Naive B cell (primary cell): ENCODE measurements at regions not wholly inside any gene's neighbourhood (a gene's known extent, or its start where the extent isn't known, plus 50 kb on each side); places are given as distances from the start of the nearest gene placed in this dataset.

ENCODE experiments used
- ATAC-seq, 2 donors: fragments of 150-1000 bp; cut with Tn5 transposase; 2 replicates each; pipeline ENCODE4 v1.10.0; 2021; ENCODE audit warnings: low read depth in 2 of 2, mild to moderate bottlenecking in 2 of 2, moderate library complexity in 2 of 2
- DNase-seq: peaks from one replicate; pipeline ENCODE4 v3.0.0; 2022
- H3K27ac Mint-ChIP-seq, 6 donors: one replicate each; pipeline ENCODE4 v1.8.0; 2020 to 2022; ENCODE audit warnings: mild to moderate bottlenecking in 6 of 6, mixed read lengths in 6 of 6, moderate library complexity in 5 of 6, inconsistent platforms in 2 of 6
- H3K27me3 Mint-ChIP-seq, 3 donors: one replicate each; pipeline ENCODE4 v1.8.0; 2021 to 2022; ENCODE audit warnings: mixed read lengths in 3 of 3, mild to moderate bottlenecking in 1 of 3
- H3K36me3 Mint-ChIP-seq, 2 donors: one replicate each; pipeline ENCODE4 v1.8.0; 2020 to 2022; ENCODE audit warnings: mixed read lengths in 2 of 2, inconsistent platforms in 1 of 2, mild to moderate bottlenecking in 1 of 2
- H3K4me1 Mint-ChIP-seq, 3 donors: one replicate each; pipeline ENCODE4 v1.8.0; 2020 to 2022; ENCODE audit warnings: mixed read lengths in 3 of 3, inconsistent platforms in 1 of 3, mild to moderate bottlenecking in 1 of 3, moderate library complexity in 1 of 3
- H3K4me3 Mint-ChIP-seq, 8 donors: one replicate each; pipeline ENCODE4 v1.8.0; 2020 to 2022; ENCODE audit warnings: mild to moderate bottlenecking in 8 of 8, mixed read lengths in 8 of 8, moderate library complexity in 8 of 8, inconsistent platforms in 2 of 8
- H3K9me3 Mint-ChIP-seq, 7 donors: one replicate each; pipeline ENCODE4 v1.8.0; 2020 to 2022; ENCODE audit warnings: mixed read lengths in 7 of 7, mild to moderate bottlenecking in 5 of 7, inconsistent platforms in 2 of 7, moderate library complexity in 1 of 7

DNA sequence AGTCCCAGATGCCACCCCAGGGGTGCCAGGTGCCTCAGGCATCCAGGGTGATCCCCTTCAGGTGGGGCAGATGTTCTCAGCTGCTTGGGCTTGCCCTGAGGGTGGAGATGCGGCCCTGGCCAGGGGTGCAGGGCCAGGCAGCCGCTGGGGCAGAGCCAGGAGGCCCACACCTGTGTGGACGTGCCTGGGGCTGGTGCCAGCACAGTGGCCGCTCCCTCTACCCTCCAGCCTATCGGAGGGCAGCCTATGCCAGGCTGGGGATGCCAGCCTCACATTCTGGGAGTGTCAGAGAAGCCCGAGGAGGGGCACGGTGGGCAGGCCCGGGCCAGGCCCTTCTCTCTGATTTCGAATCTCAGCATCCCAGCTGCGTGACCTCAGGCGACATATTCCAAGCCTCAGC lies 96.5 kb upstream of the WNT4 start:
- Mint-ChIP-seq H3K27me3 (peaks cover 10 to 67% (median 43%) of the 10 kb centered on the region in 3 donors), H3K9me3 (no peaks in the 10 kb centered on the region), H3K4me3 (no peak overlapping the region), H3K27ac (no peak overlapping the region), H3K36me3 (no peaks in the 10 kb centered on the region), H3K4me1 (no peaks in the 10 kb centered on the region)
- no peak for ATAC-seq
- DNase-seq, result no peak

DNA sequence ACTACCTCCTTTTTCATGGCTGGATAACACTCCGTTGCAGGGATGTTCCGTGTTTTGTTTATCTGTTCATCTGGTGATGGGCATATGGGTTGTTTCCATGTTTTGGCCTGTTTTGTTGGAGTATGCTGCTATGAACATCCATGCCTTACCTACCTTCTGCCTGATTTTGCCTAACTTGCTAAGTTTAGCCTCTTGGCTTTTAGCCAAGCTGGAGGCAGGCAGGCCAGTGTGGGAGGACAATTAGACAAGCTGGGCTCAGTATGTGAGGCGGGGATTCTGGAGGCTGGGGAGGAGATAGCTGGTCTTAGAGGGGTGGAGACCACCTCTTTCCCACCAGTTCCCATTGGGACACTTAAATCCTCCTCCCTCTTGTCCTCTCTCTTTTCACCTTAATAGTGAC lies 98.4 kb upstream of the WNT4 start:
- ATAC-seq (no peak), DNase-seq (no peak)
- Mint-ChIP-seq H3K27me3 (peaks cover 8 to 53% (median 39%) of the 10 kb centered on the region in 3 donors), H3K36me3 (no peaks in the 10 kb centered on the region), H3K27ac (peak overlapping the region in 1 of 6 donors; percentile 19), H3K9me3 (no peaks in the 10 kb centered on the region), H3K4me1 (no peaks in the 10 kb centered on the region), H3K4me3 (no peak overlapping the region)

DNA sequence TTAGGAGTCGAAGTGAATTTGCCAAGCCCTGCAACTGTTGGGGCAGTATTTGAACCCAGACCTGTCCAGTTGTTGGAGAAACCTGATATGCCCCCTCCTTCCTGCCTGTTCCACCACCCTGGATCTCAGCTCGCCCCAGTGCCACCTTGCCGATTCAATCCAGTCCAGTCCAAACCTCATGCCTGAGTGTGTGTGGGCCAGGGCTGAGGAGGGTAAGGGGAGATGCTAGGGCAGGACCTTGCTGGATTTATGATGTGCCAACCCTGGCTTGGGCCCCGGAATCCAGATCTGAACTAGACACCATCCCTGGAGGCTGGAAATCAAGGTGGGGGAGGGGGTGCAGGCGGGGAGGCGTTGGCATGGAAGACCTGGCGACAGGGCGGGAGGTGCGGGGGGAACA lies 98.9 kb upstream of the WNT4 start:
- DNase-seq (no peak), ATAC-seq (no peak)
- Mint-ChIP-seq H3K9me3 (no peaks in the 10 kb centered on the region), H3K27me3 (peaks cover 12 to 52% (median 39%) of the 10 kb centered on the region in 3 donors), H3K4me1 (no peaks in the 10 kb centered on the region), H3K36me3 (no peaks in the 10 kb centered on the region), H3K4me3 (no peak overlapping the region), H3K27ac (peak overlapping the region in 1 of 6 donors; percentile 19)

DNA sequence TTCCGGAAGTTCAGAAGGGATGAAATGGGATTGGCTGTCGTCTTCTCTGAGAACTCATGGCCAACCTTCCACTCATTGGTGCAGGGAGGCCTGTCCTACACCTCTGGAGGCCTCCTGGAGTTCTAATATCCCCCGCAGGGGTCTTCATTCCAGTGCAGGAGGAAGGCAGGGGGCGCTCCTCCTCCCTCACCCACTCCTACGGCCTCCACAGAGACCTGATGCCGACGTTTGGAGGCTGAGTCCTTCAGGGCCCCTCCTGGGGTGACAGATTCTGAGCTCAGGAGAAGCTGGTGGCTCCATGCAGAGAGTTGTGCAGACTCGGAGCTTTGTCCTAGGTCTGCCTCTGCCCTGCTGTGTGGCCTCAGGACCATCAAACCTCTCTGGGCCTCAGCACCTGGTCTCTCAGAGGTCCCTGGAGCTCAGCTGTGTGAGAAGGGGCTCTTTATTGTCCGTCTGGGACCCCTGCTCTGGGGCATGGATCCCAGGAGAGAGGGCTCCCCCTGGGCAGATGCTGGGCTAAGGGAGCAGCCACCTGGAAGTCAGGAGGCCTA lies 102.3 kb upstream of the WNT4 start:
- Mint-ChIP-seq H3K36me3 (no peaks in the 10 kb centered on the region), H3K27me3 (peaks cover 21 to 58% (median 57%) of the 10 kb centered on the region in 3 donors), H3K9me3 (no peaks in the 10 kb centered on the region), H3K4me3 (no peak overlapping the region), H3K4me1 (no peaks in the 10 kb centered on the region), H3K27ac (no peak overlapping the region)
- DNase-seq (no peak), ATAC-seq (no peak)

DNA sequence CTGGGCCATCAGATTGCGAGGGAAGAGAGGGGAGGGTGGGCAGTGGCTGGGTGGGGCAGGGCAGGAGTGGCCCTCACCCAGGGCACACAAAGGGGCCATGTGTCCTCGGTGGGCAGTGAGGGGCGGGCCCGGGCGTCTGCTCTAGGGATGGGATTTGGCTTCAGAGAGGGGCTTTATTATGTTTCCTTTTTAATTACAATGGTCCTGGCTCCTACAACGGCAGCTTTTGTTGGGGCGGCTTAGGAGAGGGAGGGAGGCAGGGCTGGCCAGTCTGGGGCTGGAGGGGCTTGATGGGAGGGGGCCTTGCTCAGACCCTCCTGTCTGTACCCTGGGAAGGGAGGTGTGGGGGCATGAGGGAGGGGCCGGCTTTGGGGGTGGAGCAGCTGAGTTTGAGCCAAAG lies 102.8 kb upstream of the WNT4 start:
- H3K27me3 Mint-ChIP-seq, result peaks cover 21 to 62% (median 60%) of the 10 kb centered on the region in 3 donors

DNA sequence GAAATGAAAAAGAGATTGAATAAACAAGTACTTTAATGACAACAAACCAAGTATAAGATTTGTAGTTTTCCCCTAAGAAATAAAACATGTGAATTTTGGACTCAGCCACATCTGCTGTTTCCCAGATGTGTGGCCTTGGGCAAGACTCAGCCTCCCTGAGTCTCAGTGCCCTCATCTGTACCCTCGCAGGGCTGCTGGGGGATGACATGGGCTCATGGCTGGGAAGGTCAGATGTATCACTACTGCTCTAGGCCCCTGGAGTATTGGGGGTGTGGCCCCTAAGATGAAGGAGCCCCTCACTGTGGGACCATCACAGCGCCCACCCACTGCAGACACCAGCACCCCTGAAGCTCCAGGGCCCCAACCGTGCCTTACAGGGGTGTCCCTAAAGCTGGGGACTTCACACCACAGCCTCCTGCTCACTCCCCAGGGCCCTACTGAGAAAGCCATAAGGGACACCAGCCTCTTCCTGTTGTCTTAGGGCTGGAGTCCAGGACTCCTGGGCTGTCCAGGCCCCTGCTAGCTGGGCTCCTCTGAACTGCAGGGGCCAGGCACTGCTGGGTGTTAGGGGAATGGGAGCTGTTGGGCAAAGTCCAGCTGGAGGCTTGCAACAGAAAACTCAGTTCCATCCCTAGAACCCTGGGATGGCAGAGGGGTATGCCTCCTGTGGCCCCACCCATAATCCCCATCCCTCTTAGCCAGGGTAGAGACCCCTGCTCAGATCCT lies 104.0 kb upstream of the WNT4 start:
- H3K36me3 Mint-ChIP-seq, result no peaks in the 10 kb centered on the region
- H3K4me3 Mint-ChIP-seq, result no peak overlapping the region
- H3K9me3 Mint-ChIP-seq, result no peaks in the 10 kb centered on the region
- no peaks in the 10 kb centered on the region for H3K4me1 Mint-ChIP-seq
- peaks cover 19 to 68% (median 63%) of the 10 kb centered on the region in 3 donors for H3K27me3 Mint-ChIP-seq
- DNase-seq (no peak), ATAC-seq (no peak)
- H3K27ac Mint-ChIP-seq, result no peak overlapping the region

More for the DNA sequence above, 102.8 kb upstream of the WNT4 start:
- no peak overlapping the region for H3K27ac Mint-ChIP-seq
- H3K36me3 Mint-ChIP-seq, result no peaks in the 10 kb centered on the region
- ATAC-seq, result no peak
- no peaks in the 10 kb centered on the region for H3K9me3 Mint-ChIP-seq
- no peaks in the 10 kb centered on the region for H3K4me1 Mint-ChIP-seq
- DNase-seq, result no peak
- H3K4me3 Mint-ChIP-seq, result no peak overlapping the region

DNA sequence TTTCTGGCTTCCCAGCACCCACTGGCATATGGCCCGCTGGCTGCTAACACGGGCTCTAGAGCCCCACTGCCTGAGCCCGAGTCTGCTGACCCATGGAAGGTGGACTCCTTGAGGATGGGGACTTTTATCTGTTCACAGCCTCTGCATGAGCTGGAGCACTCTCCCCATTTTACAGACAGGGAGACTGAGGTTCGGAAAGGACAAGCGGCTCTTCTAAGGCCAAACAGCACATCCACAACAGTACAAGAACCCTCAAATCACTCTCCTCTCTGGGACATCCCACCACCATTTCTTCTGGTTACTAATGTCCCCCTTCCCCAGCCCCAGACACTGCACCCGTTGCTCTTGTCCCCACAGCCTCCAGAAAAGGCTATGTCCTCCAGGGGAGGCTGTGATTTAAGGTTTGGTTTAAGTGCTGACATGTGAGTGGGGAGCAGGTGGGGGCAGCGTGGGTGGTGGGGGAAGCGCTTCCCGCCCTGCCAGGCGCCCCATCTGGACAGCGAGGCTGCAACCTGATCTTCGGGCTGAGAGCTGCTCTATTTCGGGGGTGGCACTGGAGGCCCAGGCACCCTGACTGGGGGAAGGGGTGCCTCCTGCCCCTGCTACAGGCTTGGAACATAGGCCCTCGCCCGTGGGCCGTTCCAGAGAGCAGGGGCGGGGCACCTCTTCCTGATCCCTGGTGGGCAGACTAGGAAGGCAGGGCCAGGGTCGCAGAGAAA lies 104.8 kb upstream of the WNT4 start:
- no peak overlapping the region for H3K4me3 Mint-ChIP-seq
- no peak for DNase-seq
- H3K9me3 Mint-ChIP-seq, result no peaks in the 10 kb centered on the region
- H3K36me3 Mint-ChIP-seq, result no peaks in the 10 kb centered on the region
- H3K4me1 Mint-ChIP-seq, result peaks cover 0 to 2% (median 0%) of the 10 kb centered on the region in 3 donors
- no peak for ATAC-seq
- H3K27me3 Mint-ChIP-seq, result peaks cover 22 to 69% (median 63%) of the 10 kb centered on the region in 3 donors
- no peak overlapping the region for H3K27ac Mint-ChIP-seq

DNA sequence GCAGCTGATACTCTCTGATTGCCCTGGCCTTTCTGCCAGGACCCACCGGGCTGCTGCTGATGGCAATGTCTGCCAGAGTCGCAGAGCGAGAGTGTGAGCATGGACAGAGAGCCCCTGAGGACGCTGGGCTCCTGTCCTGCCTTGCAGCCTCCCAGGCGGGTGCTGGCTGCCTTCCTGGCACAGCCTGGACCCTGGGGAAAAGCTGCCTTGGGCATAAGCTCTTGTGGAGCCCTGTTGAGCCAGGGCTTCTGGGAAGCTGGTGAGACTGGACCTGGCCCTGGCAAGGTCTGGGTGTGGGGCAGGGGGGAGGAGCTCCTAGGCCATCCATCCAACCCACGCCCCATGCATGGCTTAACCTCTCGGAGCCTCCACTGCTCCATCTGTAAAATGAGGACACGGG lies 105.8 kb upstream of the WNT4 start:
- H3K27me3 Mint-ChIP-seq, result peaks cover 28 to 72% (median 64%) of the 10 kb centered on the region in 3 donors

DNA sequence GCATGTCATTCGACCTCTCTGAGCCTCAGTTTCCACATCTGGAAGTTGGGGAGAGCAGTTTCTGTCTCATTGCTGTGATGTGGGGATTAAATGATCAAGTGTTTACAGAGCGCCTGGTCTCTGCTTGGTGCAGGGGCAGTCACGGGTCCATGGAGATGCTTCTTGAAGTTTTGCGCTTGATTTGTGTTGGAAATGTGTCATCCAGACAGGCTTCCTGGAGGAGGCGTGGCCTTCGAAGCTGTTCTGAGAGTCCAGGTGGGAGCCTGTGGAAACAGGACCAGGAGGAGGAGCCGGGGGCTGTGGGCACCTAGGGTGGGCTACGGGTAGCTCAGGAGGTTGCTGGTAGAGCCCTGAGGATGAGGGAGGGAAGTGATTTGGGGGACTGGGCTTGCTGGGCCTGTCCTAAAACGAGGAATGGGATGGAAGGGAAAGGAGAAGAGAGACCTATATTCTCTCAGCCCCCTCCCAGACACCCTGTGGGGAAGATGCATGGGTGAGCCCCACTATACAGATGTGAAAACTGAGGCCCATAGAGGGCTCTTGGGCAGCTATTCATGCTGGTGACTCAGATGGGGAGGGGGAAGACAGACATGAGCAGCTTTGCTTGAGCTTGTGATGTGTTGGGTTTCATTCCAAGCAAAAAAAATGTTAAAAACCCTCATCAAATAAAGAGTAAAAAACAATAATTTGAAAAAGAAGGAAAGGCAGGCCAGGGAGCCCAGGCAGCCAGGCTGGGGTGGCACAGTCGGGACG lies 107.2 kb upstream of the WNT4 start:
- H3K4me1 Mint-ChIP-seq, result peaks cover 0 to 12% (median 0%) of the 10 kb centered on the region in 3 donors

More for the DNA sequence above, 105.8 kb upstream of the WNT4 start:
- Mint-ChIP-seq H3K9me3 (no peaks in the 10 kb centered on the region), H3K36me3 (no peaks in the 10 kb centered on the region), H3K4me3 (peak overlapping the region in 1 of 8 donors; percentile 56), H3K27ac (no peak overlapping the region), H3K4me1 (peaks cover 0 to 11% (median 0%) of the 10 kb centered on the region in 3 donors)
- DNase-seq (no peak), ATAC-seq (no peak)

DNA sequence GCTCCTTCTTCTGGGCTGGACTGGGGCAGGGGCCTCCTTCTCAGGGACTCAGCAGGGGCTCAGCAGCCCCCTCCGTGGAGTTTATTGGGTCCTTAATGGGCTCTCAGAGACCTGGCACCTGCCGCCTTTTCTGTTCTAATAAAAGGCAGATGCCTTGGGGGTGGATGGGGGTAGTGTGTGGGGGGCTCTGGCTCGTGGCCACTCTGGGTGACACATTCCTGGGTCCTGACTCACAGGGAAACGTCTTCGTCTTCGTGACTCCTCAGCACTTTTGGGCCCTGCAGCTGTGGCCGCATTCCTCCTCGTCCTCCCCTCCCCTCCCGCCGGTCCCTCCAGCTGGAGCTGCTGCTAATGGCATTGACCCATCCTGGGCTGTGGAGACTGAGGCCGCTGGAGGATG lies 107.8 kb upstream of the WNT4 start:
- H3K36me3 Mint-ChIP-seq, result no peaks in the 10 kb centered on the region
- H3K4me3 Mint-ChIP-seq, result no peak overlapping the region
- no peaks in the 10 kb centered on the region for H3K9me3 Mint-ChIP-seq
- H3K27ac Mint-ChIP-seq, result no peak overlapping the region
- ATAC-seq (no peak), DNase-seq (no peak)
- H3K27me3 Mint-ChIP-seq, result peaks cover 28 to 70% (median 69%) of the 10 kb centered on the region in 3 donors
- peaks cover 0 to 12% (median 0%) of the 10 kb centered on the region in 3 donors for H3K4me1 Mint-ChIP-seq

More for the DNA sequence above, 107.2 kb upstream of the WNT4 start:
- Mint-ChIP-seq H3K4me3 (no peak overlapping the region), H3K27me3 (peaks cover 28 to 70% (median 68%) of the 10 kb centered on the region in 3 donors), H3K36me3 (no peaks in the 10 kb centered on the region), H3K27ac (peak overlapping the region in 1 of 6 donors; percentile 59), H3K9me3 (no peaks in the 10 kb centered on the region)
- DNase-seq (no peak), ATAC-seq (no peak)

DNA sequence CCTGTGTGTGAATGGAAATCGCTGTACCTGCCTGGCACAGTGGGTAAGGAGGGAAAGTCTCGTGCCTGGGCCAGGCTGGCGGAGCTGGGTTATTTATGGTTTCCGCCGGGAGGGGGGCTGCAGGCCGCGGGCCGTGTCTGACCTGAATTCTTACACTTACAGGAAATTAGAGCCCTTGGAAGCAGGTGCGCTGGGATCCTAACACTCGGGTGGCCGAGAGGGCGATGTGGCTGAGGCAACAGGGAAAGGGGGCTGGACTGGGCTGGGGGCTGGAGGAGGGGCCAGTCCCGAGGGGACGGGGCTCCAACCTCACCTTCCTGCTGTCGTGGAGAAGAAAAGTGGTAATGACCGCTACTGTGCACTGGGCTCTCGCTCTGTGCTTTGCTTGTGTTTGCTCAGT lies 109.4 kb upstream of the WNT4 start:
- DNase-seq (no peak), ATAC-seq (no peak)
- Mint-ChIP-seq H3K4me3 (peak overlapping the region in 1 of 8 donors; percentile 11), H3K9me3 (no peaks in the 10 kb centered on the region), H3K4me1 (peaks cover 0 to 12% (median 0%) of the 10 kb centered on the region in 3 donors), H3K27ac (no peak overlapping the region), H3K27me3 (peaks cover 21 to 77% (median 64%) of the 10 kb centered on the region in 3 donors), H3K36me3 (no peaks in the 10 kb centered on the region)

DNA sequence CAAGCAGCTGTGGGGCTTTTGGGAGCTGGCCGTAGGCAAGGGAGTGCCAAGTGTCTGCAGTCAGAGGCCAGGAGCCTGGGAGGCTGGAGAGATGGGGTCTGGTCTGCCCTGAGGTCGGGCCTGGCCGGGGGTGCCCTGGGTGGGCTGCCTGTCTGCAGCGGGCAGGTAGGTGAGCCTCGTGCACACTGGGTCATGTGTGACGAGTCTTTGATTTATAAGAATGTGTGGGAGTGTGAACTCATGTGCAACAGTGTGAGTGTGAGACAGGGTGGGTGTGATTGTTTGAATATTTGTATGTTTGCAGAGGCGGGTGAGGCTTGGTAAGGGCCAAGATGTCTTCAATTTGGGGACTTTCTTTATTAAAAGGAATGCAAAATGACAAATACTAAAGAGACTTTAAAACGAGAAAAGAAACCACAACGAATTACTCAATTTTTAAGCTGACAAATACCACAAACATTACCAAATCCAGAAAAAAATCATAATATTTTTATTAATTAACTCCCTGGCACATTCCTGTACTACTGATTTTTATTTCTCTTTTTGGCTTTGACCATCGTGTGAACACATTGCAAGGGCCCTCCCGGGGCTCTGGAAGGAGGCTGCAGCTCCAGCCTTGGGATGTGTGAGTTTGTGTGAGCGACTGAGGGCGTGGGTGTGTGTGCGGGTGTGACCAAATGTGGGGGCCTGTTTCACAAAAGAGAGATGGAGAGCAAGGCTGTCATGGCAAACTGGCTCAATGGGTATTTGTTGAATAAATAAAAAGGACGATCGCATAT lies 110.3 kb upstream of the WNT4 start:
- peaks cover 0 to 12% (median 0%) of the 10 kb centered on the region in 3 donors for H3K4me1 Mint-ChIP-seq
- H3K36me3 Mint-ChIP-seq, result no peaks in the 10 kb centered on the region
- DNase-seq (no peak), ATAC-seq (no peak)
- H3K9me3 Mint-ChIP-seq, result no peaks in the 10 kb centered on the region
- H3K27me3 Mint-ChIP-seq, result peaks cover 19 to 71% (median 56%) of the 10 kb centered on the region in 3 donors
- H3K4me3 Mint-ChIP-seq, result no peak overlapping the region
- H3K27ac Mint-ChIP-seq, result no peak overlapping the region

DNA sequence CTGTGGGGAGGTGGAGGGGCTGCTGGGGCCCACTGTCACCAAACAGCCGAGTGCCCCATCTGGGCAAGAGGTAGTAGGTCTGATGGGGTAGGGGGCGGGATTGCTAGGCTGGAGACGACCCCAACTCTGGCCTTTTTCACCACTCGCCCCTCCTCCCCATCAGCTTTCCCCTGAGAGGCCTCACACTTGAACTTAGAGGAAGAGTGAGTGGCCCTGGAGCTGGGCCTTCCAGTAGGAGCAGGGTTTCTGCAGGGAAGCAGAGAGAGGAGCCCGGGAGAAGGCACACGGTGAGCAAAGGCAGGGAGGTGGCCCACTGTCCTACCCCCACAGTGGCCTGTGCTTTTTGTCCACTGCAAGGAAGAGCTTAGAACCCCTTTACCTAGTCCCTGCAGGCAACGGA lies 111.9 kb upstream of the WNT4 start:
- Mint-ChIP-seq H3K27ac (no peak overlapping the region), H3K36me3 (no peaks in the 10 kb centered on the region), H3K4me1 (peaks cover 0 to 12% (median 0%) of the 10 kb centered on the region in 3 donors), H3K4me3 (no peak overlapping the region), H3K27me3 (peaks cover 15 to 55% (median 47%) of the 10 kb centered on the region in 3 donors), H3K9me3 (no peaks in the 10 kb centered on the region)
- DNase-seq, result no peak
- no peak for ATAC-seq
